HEK293 (cell line): ENCODE measurements at regions not wholly inside any gene's neighbourhood (a gene's known extent, or its start where the extent isn't known, plus 50 kb on each side); places are given as distances from the start of the nearest gene placed in this dataset.

Experiments
- FEZF1 ChIP-seq: fragments of 450-650 bp; formaldehyde crosslinking; IDR thresholded peaks from 2 replicates; pipeline ENCODE4 v1.5.1; 2016; ENCODE audit warnings: missing biosample characterization, missing genetic modification characterization
- OSR2 ChIP-seq: fragments of 450-650 bp; formaldehyde crosslinking; IDR thresholded peaks from 2 replicates; pipeline ENCODE4 v1.5.1; 2016; ENCODE audit warnings: missing biosample characterization, missing genetic modification characterization
- ZNF174 ChIP-seq: fragments of 450-650 bp; formaldehyde crosslinking; IDR thresholded peaks from 2 replicates; pipeline ENCODE4 v1.5.0; 2017; ENCODE audit warnings: missing biosample characterization, mild to moderate bottlenecking, missing genetic modification characterization
- ZNF274 ChIP-seq, 2 experiments: fragments of 200-500 bp in 1 of 2; fragments of 450-650 bp in 1 of 2; sonication (Bioruptor generic) in 1 of 2; formaldehyde crosslinking in 1 of 2; IDR thresholded peaks; 2 replicates each; pipeline versions ENCODE4 v1.5.1 to v1.6.1; 2014 to 2016; ENCODE audit warnings: borderline replicate concordance in 1 of 2, inconsistent platforms in 1 of 2, low read length in 1 of 2, missing biosample characterization in 1 of 2, missing genetic modification characterization in 1 of 2
- ZNF292 ChIP-seq: fragments of 450-650 bp; formaldehyde crosslinking; IDR thresholded peaks from 2 replicates; pipeline ENCODE4 v1.5.1; 2016; ENCODE audit warnings: low read depth, missing biosample characterization, missing genetic modification characterization, borderline replicate concordance
- ZNF311 ChIP-seq: fragments of 450-650 bp; formaldehyde crosslinking; IDR thresholded peaks from 2 replicates; pipeline ENCODE4 v1.5.1; 2017; ENCODE audit warnings: missing biosample characterization, missing genetic modification characterization, borderline replicate concordance
- ZNF354C ChIP-seq: fragments of 450-650 bp; formaldehyde crosslinking; IDR thresholded peaks from 2 replicates; pipeline ENCODE4 v1.5.1; 2016; ENCODE audit warnings: missing biosample characterization, missing genetic modification characterization, low read depth, borderline replicate concordance
- ZNF510 ChIP-seq: fragments of 450-650 bp; formaldehyde crosslinking; IDR thresholded peaks from 2 replicates; pipeline ENCODE4 v1.5.1; 2018; ENCODE audit warnings: mild to moderate bottlenecking, missing genetic modification characterization, missing biosample characterization; ENCODE audit not compliant: insufficient replicate concordance
- ZNF530 ChIP-seq: fragments of 450-650 bp; formaldehyde crosslinking; IDR thresholded peaks from 2 replicates; pipeline ENCODE4 v1.5.1; 2016; ENCODE audit warnings: low read depth, missing biosample characterization, missing genetic modification characterization
- ZNF654 ChIP-seq: fragments of 450-650 bp; formaldehyde crosslinking; IDR thresholded peaks from 2 replicates; pipeline ENCODE4 v1.5.1; 2016; ENCODE audit warnings: low read depth, missing biosample characterization, missing genetic modification characterization
- TF ChIP-seq, protein P1 (sequence below): fragments of 450-650 bp; formaldehyde crosslinking; IDR thresholded peaks from 2 replicates; pipeline ENCODE4 v1.5.1; 2016; ENCODE audit warnings: missing biosample characterization, missing genetic modification characterization
- TF ChIP-seq, protein P2 (sequence below): fragments of 450-650 bp; formaldehyde crosslinking; IDR thresholded peaks from 2 replicates; pipeline ENCODE4 v1.5.1; 2016; ENCODE audit warnings: missing biosample characterization, missing genetic modification characterization
- TF ChIP-seq, protein P3 (sequence below): fragments of 450-650 bp; formaldehyde crosslinking; IDR thresholded peaks from 2 replicates; pipeline ENCODE4 v1.5.0; 2017; ENCODE audit warnings: missing biosample characterization, missing genetic modification characterization, borderline replicate concordance
- TF ChIP-seq, protein P4 (sequence below): fragments of 450-650 bp; formaldehyde crosslinking; IDR thresholded peaks from 2 replicates; pipeline ENCODE4 v1.5.1; 2016; ENCODE audit warnings: missing biosample characterization, missing genetic modification characterization

DNA sequence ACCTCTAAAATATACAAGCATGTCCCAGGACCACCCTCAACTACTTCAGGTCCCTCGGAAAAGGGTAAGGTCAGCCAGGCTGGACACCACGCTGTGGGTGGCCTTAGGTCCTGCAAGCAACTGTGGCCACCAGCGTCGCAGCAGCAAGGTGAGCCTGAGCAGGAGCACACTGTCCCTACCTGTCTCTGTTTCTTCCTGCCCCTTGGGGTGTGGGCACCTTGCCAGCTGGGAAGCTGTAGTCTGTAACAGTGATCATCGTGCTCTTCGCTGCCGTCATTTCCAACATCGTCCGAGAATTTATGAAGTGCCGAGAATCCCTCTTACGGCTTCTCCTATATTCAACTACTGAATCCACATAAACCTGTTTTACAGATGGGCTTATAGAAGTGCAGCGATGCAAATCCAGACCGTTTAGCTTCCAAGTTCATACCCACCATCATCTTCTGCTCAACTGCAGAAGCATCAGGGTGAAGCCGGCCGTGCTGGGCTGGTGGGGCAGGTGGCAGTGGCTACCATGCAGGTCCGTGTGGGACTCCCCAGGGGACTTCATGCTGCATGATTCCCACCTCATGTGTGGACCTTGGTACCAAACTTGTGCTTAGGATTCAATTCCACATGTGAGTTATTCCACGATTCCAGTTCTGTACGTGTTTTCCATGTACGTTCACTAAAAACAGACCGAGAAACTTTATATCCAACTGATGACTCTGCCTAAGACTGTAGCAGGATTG lies 361.3 kb upstream of the SFSWAP start:
- TF ChIP-seq, protein P1, sequence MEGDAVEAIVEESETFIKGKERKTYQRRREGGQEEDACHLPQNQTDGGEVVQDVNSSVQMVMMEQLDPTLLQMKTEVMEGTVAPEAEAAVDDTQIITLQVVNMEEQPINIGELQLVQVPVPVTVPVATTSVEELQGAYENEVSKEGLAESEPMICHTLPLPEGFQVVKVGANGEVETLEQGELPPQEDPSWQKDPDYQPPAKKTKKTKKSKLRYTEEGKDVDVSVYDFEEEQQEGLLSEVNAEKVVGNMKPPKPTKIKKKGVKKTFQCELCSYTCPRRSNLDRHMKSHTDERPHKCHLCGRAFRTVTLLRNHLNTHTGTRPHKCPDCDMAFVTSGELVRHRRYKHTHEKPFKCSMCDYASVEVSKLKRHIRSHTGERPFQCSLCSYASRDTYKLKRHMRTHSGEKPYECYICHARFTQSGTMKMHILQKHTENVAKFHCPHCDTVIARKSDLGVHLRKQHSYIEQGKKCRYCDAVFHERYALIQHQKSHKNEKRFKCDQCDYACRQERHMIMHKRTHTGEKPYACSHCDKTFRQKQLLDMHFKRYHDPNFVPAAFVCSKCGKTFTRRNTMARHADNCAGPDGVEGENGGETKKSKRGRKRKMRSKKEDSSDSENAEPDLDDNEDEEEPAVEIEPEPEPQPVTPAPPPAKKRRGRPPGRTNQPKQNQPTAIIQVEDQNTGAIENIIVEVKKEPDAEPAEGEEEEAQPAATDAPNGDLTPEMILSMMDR (tag by site-specific recombination): no peak
- TF ChIP-seq ZNF530: no peak
- no peak for TF ChIP-seq ZNF274 (IDR thresholded peaks at IDR 0.05; ENCODE audit: low read length)
- TF ChIP-seq ZNF274 (tag by site-specific recombination; IDR thresholded peaks at IDR 0.05; ENCODE audit: borderline replicate concordance): no peak
- TF ChIP-seq, protein P2, sequence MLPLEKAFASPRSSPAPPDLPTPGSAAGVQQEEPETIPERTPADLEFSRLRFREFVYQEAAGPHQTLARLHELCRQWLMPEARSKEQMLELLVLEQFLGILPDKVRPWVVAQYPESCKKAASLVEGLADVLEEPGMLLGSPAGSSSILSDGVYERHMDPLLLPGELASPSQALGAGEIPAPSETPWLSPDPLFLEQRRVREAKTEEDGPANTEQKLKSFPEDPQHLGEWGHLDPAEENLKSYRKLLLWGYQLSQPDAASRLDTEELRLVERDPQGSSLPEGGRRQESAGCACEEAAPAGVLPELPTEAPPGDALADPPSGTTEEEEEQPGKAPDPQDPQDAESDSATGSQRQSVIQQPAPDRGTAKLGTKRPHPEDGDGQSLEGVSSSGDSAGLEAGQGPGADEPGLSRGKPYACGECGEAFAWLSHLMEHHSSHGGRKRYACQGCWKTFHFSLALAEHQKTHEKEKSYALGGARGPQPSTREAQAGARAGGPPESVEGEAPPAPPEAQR (tag by site-specific recombination): no peak
- TF ChIP-seq, protein P3, sequence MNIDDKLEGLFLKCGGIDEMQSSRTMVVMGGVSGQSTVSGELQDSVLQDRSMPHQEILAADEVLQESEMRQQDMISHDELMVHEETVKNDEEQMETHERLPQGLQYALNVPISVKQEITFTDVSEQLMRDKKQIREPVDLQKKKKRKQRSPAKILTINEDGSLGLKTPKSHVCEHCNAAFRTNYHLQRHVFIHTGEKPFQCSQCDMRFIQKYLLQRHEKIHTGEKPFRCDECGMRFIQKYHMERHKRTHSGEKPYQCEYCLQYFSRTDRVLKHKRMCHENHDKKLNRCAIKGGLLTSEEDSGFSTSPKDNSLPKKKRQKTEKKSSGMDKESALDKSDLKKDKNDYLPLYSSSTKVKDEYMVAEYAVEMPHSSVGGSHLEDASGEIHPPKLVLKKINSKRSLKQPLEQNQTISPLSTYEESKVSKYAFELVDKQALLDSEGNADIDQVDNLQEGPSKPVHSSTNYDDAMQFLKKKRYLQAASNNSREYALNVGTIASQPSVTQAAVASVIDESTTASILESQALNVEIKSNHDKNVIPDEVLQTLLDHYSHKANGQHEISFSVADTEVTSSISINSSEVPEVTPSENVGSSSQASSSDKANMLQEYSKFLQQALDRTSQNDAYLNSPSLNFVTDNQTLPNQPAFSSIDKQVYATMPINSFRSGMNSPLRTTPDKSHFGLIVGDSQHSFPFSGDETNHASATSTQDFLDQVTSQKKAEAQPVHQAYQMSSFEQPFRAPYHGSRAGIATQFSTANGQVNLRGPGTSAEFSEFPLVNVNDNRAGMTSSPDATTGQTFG (tag by site-specific recombination): no peak
- no peak for TF ChIP-seq ZNF510 (tag by site-specific recombination)
- TF ChIP-seq ZNF354C (tag by site-specific recombination): no peak
- TF ChIP-seq ZNF174: no peak
- no peak for TF ChIP-seq ZNF311 (tag by site-specific recombination)
- no peak for TF ChIP-seq ZNF654 (tag by site-specific recombination)
- no peak for TF ChIP-seq ZNF292 (tag by site-specific recombination)
- TF ChIP-seq, protein P4, sequence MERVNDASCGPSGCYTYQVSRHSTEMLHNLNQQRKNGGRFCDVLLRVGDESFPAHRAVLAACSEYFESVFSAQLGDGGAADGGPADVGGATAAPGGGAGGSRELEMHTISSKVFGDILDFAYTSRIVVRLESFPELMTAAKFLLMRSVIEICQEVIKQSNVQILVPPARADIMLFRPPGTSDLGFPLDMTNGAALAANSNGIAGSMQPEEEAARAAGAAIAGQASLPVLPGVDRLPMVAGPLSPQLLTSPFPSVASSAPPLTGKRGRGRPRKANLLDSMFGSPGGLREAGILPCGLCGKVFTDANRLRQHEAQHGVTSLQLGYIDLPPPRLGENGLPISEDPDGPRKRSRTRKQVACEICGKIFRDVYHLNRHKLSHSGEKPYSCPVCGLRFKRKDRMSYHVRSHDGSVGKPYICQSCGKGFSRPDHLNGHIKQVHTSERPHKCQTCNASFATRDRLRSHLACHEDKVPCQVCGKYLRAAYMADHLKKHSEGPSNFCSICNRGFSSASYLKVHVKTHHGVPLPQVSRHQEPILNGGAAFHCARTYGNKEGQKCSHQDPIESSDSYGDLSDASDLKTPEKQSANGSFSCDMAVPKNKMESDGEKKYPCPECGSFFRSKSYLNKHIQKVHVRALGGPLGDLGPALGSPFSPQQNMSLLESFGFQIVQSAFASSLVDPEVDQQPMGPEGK (tag by site-specific recombination): no peak
- no peak for TF ChIP-seq OSR2 (tag by site-specific recombination)
- TF ChIP-seq FEZF1 (tag by site-specific recombination): no peak
